Fibroblast of the conjunctiva (primary cell): ENCODE measurements at regions not wholly inside any gene's neighbourhood (a gene's known extent, or its start where the extent isn't known, plus 50 kb on each side); places are given as distances from the start of the nearest gene placed in this dataset.

Experiments used
- DNase-seq: peaks from one replicate; pipeline ENCODE4 v3.0.0-alpha.2; 2010; ENCODE audit warnings: low read depth

GRCh38 chr3:164235289-164236028, 842.8 kb downstream of the SI start:
- DNase-seq = no peak

DNA sequence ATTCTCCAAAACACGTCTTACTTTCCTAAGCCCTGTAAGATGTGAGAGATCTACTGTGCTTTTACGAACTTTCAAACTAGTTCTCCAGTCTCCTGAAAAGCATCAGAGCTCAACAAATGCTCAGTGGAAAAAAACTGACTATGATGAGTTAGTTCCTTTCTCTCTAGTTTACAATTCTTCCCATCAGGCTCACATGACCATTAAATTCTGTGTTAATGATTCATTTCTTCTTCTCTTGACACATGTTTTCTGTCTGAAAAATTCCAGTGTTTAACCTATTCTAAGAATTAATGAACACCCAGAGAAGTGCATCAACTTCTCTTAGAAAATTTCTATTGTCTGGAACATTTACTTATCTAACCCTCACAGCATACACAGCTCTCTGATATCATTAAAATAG, 844.3 kb downstream of the SI start:
- DNase-seq = no peak

- no peak for DNase-seq
Observed at GRCh38 chr3:164231718-164232117, 846.6 kb downstream of the SI start.

GRCh38 chr3:164230385-164231094, 847.8 kb downstream of the SI start:
- DNase-seq = no peak

- no peak for DNase-seq
Observed at GRCh38 chr3:164224126-164224525, 854.2 kb downstream of the SI start.

DNA sequence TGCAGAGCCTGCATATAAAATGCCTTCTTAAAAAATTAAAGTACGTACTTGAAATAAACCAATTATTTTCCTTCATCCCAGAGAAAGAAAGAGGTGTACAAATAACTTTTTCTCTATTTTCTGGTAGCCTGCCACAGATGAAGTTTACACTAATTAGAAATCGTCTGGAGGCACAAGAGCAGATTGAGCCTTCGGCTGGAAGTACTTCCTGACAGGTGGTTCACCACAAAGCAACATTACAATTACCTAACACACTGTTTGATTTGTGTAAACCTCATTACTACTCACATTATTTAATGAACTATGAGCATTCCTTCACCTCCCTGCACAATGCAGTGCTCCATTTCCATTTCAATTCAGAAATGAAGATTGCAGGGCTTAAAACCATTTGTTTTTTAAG, 856.1 kb downstream of the SI start:
- DNase-seq = no peak

GRCh38 chr3:164221297-164221696, 857.0 kb downstream of the SI start:
- DNase-seq = no peak

GRCh38 chr3:164209363-164209762, 868.9 kb downstream of the SI start:
- DNase-seq = no peak

GRCh38 chr3:164208821-164209220, 869.5 kb downstream of the SI start:
- no peak for DNase-seq

DNA sequence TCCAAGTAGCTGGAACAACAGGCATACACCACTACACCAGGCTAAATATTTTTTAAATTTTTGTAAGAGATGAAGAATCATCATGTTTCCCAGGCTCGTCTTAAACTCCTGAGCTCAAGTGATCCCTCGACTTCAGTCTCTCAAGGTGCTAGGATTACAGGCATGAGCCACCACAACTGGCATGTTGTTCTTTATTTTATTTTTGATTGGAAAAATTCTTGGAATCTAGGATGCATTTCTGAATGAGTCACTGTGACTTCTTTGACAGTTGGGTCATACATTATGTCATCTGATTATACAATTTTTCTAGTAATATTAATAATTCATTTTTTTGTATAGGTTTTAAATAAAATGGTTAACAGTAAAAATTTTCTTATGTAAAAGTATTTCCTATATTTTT, 870.2 kb downstream of the SI start:
- DNase-seq = no peak

DNA sequence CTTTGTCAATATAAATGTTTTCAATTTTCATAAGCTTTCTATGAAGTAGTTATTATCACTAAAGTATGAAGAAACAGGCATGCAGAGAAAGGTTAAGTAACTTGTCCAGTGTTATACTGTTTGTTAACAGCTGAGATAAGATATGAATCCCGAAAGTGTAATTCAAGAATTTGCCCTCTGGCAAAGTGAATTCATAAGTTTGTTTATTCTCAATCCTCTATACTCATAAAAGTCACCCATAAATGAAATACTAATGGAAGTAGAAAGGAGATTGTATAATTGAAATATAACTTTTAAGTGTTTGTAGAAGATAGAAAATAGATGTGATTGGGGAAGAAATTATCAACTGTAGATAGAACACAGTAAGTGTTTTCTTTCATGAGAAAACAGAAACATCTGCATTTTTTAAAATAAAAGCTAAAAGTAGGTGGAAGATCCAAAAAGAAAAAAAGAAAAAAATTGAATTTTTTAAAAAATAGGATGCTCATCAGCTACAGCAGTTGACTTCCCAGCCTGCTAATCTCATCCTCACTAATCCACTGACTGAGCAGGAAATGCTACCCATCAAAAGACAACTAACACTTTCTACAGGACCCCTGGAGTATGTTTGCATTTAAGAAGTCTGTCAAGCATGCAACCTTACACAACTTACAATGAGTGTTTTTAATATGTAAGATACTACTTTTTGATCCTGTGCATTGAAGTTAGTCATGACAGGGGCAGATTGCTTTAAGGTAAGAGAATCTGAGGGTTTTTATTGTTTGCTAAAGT, 878.1 kb downstream of the SI start:
- no peak for DNase-seq

- DNase-seq = no peak
Observed at GRCh38 chr3:164196477-164196876, 881.8 kb downstream of the SI start.

DNA sequence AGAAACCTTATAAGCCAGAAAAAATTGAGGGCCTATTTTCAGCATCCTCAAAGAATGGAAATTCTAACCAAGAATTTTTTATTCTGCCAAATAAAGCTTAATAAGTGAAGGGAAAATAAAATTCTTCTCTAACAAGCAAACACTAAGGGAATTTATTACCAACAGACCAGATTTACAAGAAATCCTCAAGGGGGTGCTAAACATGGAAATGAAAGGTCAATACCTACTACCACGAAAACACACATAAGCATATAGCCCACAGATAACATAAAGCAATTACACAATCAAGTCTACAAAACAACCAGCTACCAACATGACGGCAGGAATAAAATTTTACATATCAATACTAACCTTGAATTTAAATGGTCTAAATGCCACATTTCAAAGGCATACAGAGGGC, 883.5 kb downstream of the SI start:
- no peak for DNase-seq

DNA sequence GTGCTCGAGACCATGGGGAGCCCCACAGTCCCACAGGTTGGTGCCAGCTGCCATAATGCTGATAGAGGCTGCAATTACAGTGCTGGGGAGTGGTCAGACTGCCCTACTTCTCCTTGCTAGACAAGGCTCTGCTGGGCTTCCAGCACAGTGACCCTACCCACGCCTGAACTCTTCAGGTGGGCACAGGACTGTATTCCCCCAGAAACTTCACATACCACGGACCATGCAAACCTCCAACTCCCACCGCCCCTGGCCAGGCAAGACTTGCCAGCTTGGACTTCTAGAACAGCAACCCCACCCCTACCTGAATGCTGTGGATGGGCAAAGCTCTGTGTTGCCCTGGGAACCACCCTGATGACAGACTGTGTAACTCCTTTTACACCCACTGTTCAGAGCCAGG, 885.3 kb downstream of the SI start:
- no peak for DNase-seq

DNA sequence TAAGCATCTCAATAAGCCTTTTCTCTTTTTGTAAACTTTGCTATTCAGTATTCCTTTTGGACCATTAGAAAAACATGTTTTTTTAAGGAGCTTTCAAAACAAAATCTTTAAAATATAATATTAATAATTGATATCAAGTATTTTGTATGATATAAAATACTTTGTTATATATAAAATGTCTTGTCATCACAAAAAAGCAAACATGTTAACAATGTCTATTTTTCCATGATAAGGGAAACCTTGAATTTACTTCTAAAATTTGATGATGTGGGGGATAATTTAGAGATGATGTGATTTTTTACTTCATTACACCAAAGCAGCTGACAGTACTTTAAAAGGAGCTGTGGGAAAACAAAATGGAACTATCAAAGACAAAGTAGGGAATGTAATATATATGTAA, 887.7 kb downstream of the SI start:
- DNase-seq = no peak

DNA sequence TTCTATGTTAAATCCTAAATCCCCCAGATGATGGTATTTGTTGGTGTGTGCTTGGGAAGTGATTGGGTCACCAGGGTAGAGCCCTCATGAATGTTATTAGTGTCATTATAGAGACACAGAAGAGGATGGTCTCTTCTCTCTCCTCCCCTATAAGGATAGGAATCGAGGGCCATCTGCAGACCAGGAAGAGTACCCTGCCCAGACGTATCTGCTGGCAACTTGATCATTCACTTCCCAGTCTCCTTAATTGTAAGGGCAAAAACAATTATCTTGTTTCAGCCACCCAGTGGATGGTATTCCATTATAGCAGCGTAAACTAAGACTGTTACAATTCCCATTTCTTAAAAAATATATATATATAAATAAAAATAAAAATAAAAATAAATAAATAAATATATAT, 892.2 kb downstream of the SI start:
- DNase-seq = no peak

DNA sequence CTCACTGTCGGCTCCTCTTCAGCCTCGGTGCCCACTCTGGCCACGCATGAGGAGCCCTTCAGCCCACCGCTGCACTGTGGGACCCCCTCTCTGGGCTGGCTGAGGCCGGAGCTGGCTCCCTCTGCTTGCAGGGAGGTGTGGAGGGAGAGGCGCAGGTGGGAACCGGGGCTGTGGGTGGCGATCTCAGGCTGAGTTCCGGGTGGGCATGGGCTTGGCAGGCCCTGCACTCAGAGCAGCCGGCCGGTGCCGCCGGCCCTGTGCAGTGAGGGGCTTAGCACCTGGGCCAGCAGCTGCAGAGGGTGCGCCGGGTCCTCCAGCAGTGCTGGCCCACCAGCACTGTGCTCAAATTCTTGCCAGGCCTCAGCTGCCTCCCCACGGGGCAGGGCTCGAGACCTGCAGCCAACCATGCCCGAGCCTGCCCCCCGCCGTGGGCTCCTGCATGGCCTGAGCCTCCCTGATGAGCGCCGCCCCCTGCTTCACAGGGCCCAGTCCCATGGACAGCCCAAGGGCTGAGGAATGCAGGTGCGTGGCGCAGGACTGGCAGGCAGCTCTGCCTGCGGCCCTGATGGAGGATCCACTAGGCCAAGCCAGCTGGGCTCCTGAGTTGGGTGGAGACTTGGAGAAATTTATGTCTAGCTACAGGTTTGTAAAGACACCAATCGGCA, 899.1 kb downstream of the SI start:
- no peak for DNase-seq

DNA sequence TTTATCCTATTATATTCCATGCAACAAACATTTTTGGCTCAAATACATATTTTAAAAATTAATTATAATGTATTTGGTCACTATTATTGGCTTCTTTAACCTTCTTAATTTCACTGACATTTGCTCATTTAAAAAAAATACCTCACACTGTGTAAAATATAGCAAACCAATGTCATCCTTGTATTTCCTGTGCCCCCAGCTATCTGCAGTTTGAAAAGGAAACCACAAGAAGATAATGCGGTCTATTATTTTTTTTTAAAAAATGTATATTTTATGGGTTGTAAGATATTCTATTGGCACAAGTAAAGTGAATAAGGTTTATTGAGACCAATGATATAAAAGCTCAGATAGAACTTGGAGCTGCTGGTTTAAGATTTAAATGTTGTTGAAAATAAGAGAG, 904.2 kb downstream of the SI start:
- no peak for DNase-seq

- no peak for DNase-seq
Observed at GRCh38 chr3:164155400-164155799, 922.9 kb downstream of the SI start.

GRCh38 chr3:164144824-164145223, 933.5 kb downstream of the SI start:
- DNase-seq = no peak

DNA sequence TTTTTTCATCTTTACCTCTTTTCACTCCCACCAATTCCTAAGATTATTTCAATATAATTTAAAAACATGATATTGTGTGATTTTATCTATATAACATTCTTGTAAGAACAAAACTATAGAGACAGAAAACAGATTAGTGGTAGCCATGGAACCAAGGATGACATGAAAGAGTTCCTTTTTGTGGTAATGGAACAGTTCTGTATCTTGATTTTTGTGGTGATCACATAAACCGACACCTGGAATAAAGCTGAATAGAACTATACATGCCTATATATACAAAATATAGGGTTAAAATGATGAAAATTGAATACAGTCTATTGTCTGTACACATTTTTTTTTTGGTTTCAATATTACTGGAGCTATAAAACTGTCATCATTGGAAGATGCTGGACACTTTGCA, 945.4 kb downstream of the SI start:
- DNase-seq = no peak
